Right lobe of liver (tissue), 4 donors: ENCODE measurements at regions not wholly inside any gene's neighbourhood (a gene's known extent, or its start where the extent isn't known, plus 50 kb on each side); places are given as distances from the start of the nearest gene placed in this dataset.

Experiments used
- CTCF ChIP-seq, 4 donors: fragments of 200-600 bp in 3 of 4; fragments of 450-650 bp in 1 of 4; IDR thresholded peaks; one replicate each; pipeline versions ENCODE4 v1.5.1 to v1.8.0; 2016 to 2022; ENCODE audit warnings: antibody characterized with exemption in 4 of 4, mild to moderate bottlenecking in 2 of 4
- POLR2A ChIP-seq: fragments of 450-650 bp; IDR thresholded peaks from one replicate; pipeline ENCODE4 v1.6.1; 2017; ENCODE audit warnings: antibody characterized with exemption, mild to moderate bottlenecking
- donor health status: DM: no; HTN: no; CAD: no.
- donor health status: DM: no; HTN: no; CAD: no.
- donor health status: DM: no; HTN: yes; CAD: no.

GRCh38 chr1:96291468-96291867, 430.1 kb upstream of the PTBP2 start:
- no peak for TF ChIP-seq CTCF (IDR thresholded peaks at IDR 0.05)
- TF ChIP-seq POLR2A = no peak
